LNCAP (cell line): ENCODE measurements at regions not wholly inside any gene's neighbourhood (a gene's known extent, or its start where the extent isn't known, plus 50 kb on each side); places are given as distances from the start of the nearest gene placed in this dataset.

Experiments used
- TF ChIP-seq, protein P1 (sequence below): fragments of 450-650 bp; IDR thresholded peaks from 2 replicates; pipeline ENCODE4 v1.5.1; 2017; ENCODE audit warnings: mild to moderate bottlenecking

DNA sequence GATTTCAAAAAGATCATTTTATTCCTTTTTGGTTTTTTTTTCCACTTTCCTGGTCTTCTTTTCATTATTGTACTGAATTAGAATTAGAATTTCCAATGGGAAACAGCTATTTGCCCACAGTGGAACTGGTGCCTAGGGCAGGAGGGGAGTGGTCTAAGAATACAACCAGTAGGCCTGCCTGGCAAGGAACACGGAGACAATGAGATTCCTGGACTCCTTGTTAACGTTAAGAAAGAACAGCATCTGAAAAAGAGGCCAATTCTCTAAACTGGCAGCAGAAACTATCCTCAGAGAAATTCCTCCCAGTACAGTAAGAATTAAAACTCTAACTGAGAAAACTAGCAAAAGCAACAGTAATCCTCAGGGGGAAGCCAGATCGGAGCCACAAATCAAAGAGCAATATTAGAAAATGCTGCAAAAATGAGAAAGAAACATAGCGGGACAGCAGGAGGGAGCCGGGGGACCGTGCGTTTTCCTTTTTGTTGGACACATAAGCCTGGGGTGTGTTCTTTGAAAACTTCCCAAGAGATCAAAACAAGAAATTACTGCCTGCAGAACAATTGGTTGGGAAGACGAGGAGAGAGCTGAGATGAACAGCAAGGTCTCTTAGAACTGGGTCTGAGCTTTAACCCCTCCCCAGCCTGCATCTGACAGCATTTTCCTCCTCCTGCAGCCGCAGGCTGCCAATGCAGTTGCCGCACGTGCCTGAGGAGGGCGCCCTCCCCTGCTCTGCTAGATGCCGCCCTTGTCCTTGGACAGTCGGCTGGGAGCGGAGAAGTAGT is 776.0 kb downstream of the TSN start:
- TF ChIP-seq, protein P1, sequence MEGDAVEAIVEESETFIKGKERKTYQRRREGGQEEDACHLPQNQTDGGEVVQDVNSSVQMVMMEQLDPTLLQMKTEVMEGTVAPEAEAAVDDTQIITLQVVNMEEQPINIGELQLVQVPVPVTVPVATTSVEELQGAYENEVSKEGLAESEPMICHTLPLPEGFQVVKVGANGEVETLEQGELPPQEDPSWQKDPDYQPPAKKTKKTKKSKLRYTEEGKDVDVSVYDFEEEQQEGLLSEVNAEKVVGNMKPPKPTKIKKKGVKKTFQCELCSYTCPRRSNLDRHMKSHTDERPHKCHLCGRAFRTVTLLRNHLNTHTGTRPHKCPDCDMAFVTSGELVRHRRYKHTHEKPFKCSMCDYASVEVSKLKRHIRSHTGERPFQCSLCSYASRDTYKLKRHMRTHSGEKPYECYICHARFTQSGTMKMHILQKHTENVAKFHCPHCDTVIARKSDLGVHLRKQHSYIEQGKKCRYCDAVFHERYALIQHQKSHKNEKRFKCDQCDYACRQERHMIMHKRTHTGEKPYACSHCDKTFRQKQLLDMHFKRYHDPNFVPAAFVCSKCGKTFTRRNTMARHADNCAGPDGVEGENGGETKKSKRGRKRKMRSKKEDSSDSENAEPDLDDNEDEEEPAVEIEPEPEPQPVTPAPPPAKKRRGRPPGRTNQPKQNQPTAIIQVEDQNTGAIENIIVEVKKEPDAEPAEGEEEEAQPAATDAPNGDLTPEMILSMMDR = no peak

DNA sequence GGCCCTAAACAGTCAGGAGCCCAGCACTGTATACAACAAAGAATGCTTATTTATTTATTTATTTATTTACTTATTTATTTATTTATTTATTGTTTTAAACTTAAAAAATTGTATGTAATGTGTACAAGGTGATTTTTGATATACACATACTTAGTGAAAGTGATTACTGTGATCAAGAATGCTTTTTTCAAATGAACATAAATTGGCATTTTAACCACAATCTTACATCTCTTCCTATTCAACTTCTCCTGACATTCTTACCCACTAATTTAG is 776.6 kb downstream of the TSN start:
- TF ChIP-seq, protein P1 = no peak

DNA sequence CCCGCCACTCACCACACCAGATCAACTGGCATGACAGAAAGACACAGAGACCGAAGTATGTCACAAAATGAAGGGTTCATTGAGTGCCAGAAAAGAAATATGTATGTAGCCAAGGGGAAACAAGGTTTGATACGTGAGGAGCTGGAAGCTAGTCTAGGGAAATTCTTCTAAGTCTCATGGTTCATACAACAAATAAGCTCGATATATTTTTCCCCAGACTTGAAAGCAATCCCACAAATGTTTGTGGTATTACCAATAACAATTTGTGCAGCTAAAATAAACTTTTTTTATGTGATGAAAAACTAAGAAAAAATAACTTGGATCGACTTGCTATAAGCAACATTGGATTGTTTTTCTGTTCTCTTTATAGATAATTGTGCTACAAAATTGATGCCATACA is 777.0 kb downstream of the TSN start:
- TF ChIP-seq, protein P1 = no peak

DNA sequence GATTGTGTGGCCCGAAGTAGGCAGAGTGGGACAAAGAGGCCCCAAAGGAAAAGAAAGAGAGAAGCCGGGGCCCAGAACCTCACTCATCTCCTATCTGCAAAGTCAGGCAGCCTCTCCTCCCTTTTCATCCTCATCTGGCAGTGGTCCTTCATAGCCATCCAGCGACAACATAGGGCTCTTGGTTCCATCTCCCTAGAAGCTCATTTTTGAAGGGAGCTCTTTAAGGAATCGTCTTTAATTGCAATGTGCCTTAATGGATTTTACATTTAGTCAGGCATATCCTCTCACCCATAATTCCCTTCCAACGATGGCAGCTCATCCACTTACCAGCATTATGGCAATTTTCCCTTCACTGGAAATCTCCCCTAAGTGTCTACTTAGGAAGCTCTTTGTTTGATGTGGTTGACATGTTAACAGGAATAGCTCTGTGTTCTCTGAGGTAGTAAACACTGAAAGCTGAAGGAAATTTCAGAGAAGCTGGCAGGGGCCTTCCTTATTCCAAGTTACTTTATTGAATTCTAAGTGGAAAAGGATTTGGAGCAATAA is 780.6 kb downstream of the TSN start:
- TF ChIP-seq, protein P1 = no peak

DNA sequence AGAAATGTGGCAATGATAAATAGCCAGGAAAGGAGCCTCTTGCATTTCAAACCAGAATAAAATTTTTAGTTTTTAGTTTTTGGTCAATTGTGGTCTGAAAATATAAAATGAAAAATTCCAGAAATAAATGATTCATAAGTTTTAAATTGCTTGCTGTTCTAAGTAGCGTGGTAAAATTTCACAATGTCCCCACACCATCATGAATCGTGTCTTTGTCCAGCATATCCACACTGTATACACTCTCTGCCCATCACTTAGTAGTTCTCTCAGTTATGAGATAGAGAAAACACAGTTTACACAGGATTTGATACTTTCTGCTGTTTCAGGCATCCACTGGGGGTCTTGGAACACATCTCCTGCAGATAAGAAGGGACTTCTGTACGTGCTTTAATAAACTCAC is 783.9 kb downstream of the TSN start:
- TF ChIP-seq, protein P1 = no peak

DNA sequence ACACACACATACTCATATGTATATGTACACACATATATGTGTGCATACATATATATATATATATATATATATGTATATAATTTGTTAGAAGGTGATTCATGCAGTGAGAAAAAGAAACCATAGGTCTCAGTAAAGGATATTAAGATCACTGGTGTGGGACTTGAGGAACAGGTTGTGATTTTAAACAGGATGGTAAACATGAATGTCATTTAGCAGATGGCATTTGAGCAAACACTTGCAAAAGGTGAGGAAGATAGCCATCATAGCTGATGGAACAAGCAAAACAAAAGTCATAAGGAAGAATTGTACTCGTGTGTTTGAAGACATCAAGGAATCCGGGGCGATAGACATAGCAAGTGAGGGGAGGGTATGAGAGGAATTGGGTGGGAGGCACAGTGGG is 784.5 kb downstream of the TSN start:
- TF ChIP-seq, protein P1 = no peak

DNA sequence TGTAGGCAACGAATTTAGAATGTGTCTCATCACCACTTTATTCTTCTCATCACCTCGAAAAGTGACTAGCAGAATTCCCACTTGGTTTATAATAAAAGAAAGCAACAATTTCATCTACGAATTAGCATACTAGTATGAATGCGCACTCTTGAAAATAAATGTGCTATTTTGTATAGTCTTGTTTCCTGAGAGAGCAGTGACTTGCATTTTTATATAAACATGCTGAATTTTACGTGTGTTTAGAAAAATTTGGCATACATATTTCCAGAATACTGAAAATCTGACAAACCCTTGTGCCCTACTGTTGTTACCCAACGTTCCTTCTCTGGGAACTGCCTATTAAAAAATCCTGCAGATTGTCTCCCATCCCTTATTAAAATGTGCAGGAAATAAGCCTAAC is 786.8 kb downstream of the TSN start:
- TF ChIP-seq, protein P1 = no peak

DNA sequence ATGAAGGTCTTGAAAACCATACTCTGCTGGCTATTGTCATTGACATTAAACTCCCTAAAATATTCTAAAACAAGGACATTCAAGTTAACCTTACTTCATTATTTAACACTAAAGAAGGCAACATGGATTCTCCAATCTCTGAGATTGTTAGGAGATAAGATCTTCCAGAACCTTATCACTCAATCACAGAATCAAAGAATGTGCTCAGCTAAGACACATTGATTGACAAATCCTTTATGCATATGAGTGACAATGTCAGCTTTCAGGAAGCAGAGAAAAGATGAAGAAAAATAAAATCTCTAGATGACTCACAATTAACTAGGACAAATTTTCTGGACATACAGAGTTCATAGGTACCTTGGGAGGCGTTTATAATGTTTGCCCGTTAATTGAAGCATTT is 787.2 kb downstream of the TSN start:
- TF ChIP-seq, protein P1 = no peak
